Activated naive CD4-positive, alpha-beta T cell treated with anti-CD3 and anti-CD28 coated beads, Interleukin-2, amount 50 U/mL, for 24 hours (primary cell): ENCODE measurements at regions not wholly inside any gene's neighbourhood (a gene's known extent, or its start where the extent isn't known, plus 50 kb on each side); places are given as distances from the start of the nearest gene placed in this dataset.

Experiments
- H3K27ac Mint-ChIP-seq: one replicate; pipeline ENCODE4 v1.8.0; 2021; ENCODE audit warnings: mild to moderate bottlenecking, mixed read lengths
- H3K27me3 Mint-ChIP-seq: one replicate; pipeline ENCODE4 v1.8.0; 2021; ENCODE audit warnings: mixed read lengths
- H3K36me3 Mint-ChIP-seq: one replicate; pipeline ENCODE4 v1.8.0; 2021; ENCODE audit warnings: mixed read lengths
- H3K4me1 Mint-ChIP-seq: one replicate; pipeline ENCODE4 v1.8.0; 2021; ENCODE audit warnings: mixed read lengths
- H3K4me3 Mint-ChIP-seq: one replicate; pipeline ENCODE4 v1.8.0; 2021; ENCODE audit warnings: mild to moderate bottlenecking, mixed read lengths
- H3K9me3 Mint-ChIP-seq: one replicate; pipeline ENCODE4 v1.8.0; 2021; ENCODE audit warnings: mixed read lengths

GRCh38 chr20:22431419-22431818, 153.0 kb downstream of the FOXA2 start:
- no peaks in the 10 kb centered on the region for H3K9me3 Mint-ChIP-seq
- no peaks in the 10 kb centered on the region for H3K27me3 Mint-ChIP-seq
- H3K27ac Mint-ChIP-seq: no peak overlapping the region
- H3K36me3 Mint-ChIP-seq: no peaks in the 10 kb centered on the region
- no peak overlapping the region for H3K4me3 Mint-ChIP-seq
- no peaks in the 10 kb centered on the region for H3K4me1 Mint-ChIP-seq

GRCh38 chr20:22430746-22431168, 153.6 kb downstream of the FOXA2 start:
- H3K4me3 Mint-ChIP-seq: no peak overlapping the region
- H3K4me1 Mint-ChIP-seq: no peaks in the 10 kb centered on the region
- H3K36me3 Mint-ChIP-seq: no peaks in the 10 kb centered on the region
- H3K27me3 Mint-ChIP-seq: no peaks in the 10 kb centered on the region
- no peaks in the 10 kb centered on the region for H3K9me3 Mint-ChIP-seq
- no peak overlapping the region for H3K27ac Mint-ChIP-seq

- no peak overlapping the region for H3K27ac Mint-ChIP-seq
- H3K4me3 Mint-ChIP-seq: no peak overlapping the region
- no peaks in the 10 kb centered on the region for H3K27me3 Mint-ChIP-seq
- H3K4me1 Mint-ChIP-seq: no peaks in the 10 kb centered on the region
- no peaks in the 10 kb centered on the region for H3K9me3 Mint-ChIP-seq
- no peaks in the 10 kb centered on the region for H3K36me3 Mint-ChIP-seq
Measured at GRCh38 chr20:22430154-22430745, 154.1 kb downstream of the FOXA2 start.

GRCh38 chr20:22429175-22430153, 154.9 kb downstream of the FOXA2 start:
- Mint-ChIP-seq H3K27me3 (no peaks in the 10 kb centered on the region), H3K27ac (no peak overlapping the region), H3K4me3 (no peak overlapping the region), H3K9me3 (no peaks in the 10 kb centered on the region), H3K4me1 (no peaks in the 10 kb centered on the region), H3K36me3 (no peaks in the 10 kb centered on the region)

- Mint-ChIP-seq H3K4me1 (no peaks in the 10 kb centered on the region), H3K27ac (no peak overlapping the region), H3K9me3 (no peaks in the 10 kb centered on the region), H3K4me3 (no peak overlapping the region), H3K36me3 (no peaks in the 10 kb centered on the region), H3K27me3 (no peaks in the 10 kb centered on the region)
Measured at GRCh38 chr20:22428051-22428450, 156.3 kb downstream of the FOXA2 start.

GRCh38 chr20:22426772-22427171, 157.6 kb downstream of the FOXA2 start:
- Mint-ChIP-seq H3K36me3 (no peaks in the 10 kb centered on the region), H3K4me3 (no peak overlapping the region), H3K9me3 (no peaks in the 10 kb centered on the region), H3K27me3 (peaks cover 1% of the 10 kb centered on the region), H3K27ac (no peak overlapping the region), H3K4me1 (no peaks in the 10 kb centered on the region)

- no peaks in the 10 kb centered on the region for H3K4me1 Mint-ChIP-seq
- no peaks in the 10 kb centered on the region for H3K36me3 Mint-ChIP-seq
- H3K27me3 Mint-ChIP-seq: peaks cover 1% of the 10 kb centered on the region
- H3K9me3 Mint-ChIP-seq: no peaks in the 10 kb centered on the region
- no peak overlapping the region for H3K27ac Mint-ChIP-seq
- H3K4me3 Mint-ChIP-seq: no peak overlapping the region
Measured at GRCh38 chr20:22425344-22426295, 158.8 kb downstream of the FOXA2 start.

- Mint-ChIP-seq H3K27me3 (peaks cover 3% of the 10 kb centered on the region), H3K27ac (no peak overlapping the region), H3K9me3 (no peaks in the 10 kb centered on the region), H3K4me3 (no peak overlapping the region), H3K36me3 (no peaks in the 10 kb centered on the region), H3K4me1 (no peaks in the 10 kb centered on the region)
Measured at GRCh38 chr20:22423190-22423832, 161.1 kb downstream of the FOXA2 start.

GRCh38 chr20:22420116-22420598, 164.2 kb downstream of the FOXA2 start:
- Mint-ChIP-seq H3K4me3 (no peak overlapping the region), H3K4me1 (no peaks in the 10 kb centered on the region), H3K27ac (no peak overlapping the region), H3K27me3 (peaks cover 3% of the 10 kb centered on the region), H3K36me3 (no peaks in the 10 kb centered on the region), H3K9me3 (no peaks in the 10 kb centered on the region)

- Mint-ChIP-seq H3K9me3 (no peaks in the 10 kb centered on the region), H3K27me3 (peaks cover 4% of the 10 kb centered on the region), H3K36me3 (no peaks in the 10 kb centered on the region), H3K4me1 (no peaks in the 10 kb centered on the region), H3K4me3 (no peak overlapping the region), H3K27ac (no peak overlapping the region)
Measured at GRCh38 chr20:22418738-22419137, 165.6 kb downstream of the FOXA2 start.

- no peaks in the 10 kb centered on the region for H3K36me3 Mint-ChIP-seq
- H3K27ac Mint-ChIP-seq: no peak overlapping the region
- H3K4me1 Mint-ChIP-seq: no peaks in the 10 kb centered on the region
- H3K4me3 Mint-ChIP-seq: no peak overlapping the region
- H3K9me3 Mint-ChIP-seq: peaks cover 6% of the 10 kb centered on the region
- H3K27me3 Mint-ChIP-seq: peaks cover 3% of the 10 kb centered on the region
Measured at GRCh38 chr20:22414305-22414742, 170.0 kb downstream of the FOXA2 start.

GRCh38 chr20:22412977-22413868, 171.1 kb downstream of the FOXA2 start:
- H3K36me3 Mint-ChIP-seq: no peaks in the 10 kb centered on the region
- H3K27me3 Mint-ChIP-seq: peaks cover 2% of the 10 kb centered on the region
- no peaks in the 10 kb centered on the region for H3K4me1 Mint-ChIP-seq
- H3K9me3 Mint-ChIP-seq: peaks cover 13% of the 10 kb centered on the region
- no peak overlapping the region for H3K27ac Mint-ChIP-seq
- H3K4me3 Mint-ChIP-seq: no peak overlapping the region

- no peaks in the 10 kb centered on the region for H3K4me1 Mint-ChIP-seq
- no peak overlapping the region for H3K4me3 Mint-ChIP-seq
- H3K27me3 Mint-ChIP-seq: peaks cover 2% of the 10 kb centered on the region
- peaks cover 13% of the 10 kb centered on the region for H3K9me3 Mint-ChIP-seq
- H3K27ac Mint-ChIP-seq: no peak overlapping the region
- no peaks in the 10 kb centered on the region for H3K36me3 Mint-ChIP-seq
Measured at GRCh38 chr20:22411627-22412450, 172.5 kb downstream of the FOXA2 start.
